ENCODE measurements at regions not wholly inside any gene's neighbourhood (a gene's known extent, or its start where the extent isn't known, plus 50 kb on each side); places are given as distances from the start of the nearest gene placed in this dataset.

DNA sequence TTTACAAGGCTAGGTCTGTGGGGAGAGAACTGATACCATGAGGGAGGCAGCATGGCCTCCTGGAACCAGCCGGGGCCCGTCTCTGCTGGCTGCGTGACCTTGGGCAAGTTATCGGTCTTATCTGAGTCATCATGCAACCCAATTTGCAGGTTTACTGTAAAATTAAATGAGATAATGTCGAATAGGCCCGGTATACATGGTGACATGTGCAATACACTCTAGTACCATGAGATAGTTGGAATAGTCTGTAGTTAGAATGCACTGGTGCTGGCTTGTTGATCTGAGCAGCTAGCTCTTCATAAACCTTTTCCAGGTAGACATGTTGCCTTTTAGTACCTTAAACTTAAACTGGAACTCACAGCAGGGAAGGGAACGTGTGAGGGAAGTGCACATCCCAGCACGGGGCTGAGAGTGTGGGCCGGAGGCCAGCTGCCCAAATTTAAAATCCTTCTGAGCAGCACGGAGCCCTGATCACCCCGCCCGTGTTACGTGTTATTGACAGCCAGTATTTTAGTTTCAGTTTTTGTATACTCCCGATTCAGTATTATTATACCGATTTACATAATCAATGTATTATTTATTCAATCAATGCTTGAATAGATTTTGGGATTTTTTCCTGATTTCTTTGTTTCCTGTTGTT, 72.4 kb upstream of the HS6ST1 start:
- peak overlapping the region; percentile 82 for H2AFZ ChIP-seq (ENCODE audit: control insufficient read depth, low read length)
- no peaks in the 10 kb centered on the region for H3K79me2 ChIP-seq (ENCODE audit: control insufficient read depth, insufficient read depth, low read length)
- FAIRE-seq: no peak
- no peak overlapping the region for H3K27ac ChIP-seq (ENCODE audit: control insufficient read depth, insufficient read depth, low read length)
- peak overlapping the region; percentile 78 for H3K4me2 ChIP-seq (ENCODE audit: control insufficient read depth, extremely low read depth, insufficient read depth, low read depth, low read length)
- no peak for TF ChIP-seq EZH2 (IDR thresholded peaks at IDR 0.05; ENCODE audit: low read length)
- TF ChIP-seq, protein P1, sequence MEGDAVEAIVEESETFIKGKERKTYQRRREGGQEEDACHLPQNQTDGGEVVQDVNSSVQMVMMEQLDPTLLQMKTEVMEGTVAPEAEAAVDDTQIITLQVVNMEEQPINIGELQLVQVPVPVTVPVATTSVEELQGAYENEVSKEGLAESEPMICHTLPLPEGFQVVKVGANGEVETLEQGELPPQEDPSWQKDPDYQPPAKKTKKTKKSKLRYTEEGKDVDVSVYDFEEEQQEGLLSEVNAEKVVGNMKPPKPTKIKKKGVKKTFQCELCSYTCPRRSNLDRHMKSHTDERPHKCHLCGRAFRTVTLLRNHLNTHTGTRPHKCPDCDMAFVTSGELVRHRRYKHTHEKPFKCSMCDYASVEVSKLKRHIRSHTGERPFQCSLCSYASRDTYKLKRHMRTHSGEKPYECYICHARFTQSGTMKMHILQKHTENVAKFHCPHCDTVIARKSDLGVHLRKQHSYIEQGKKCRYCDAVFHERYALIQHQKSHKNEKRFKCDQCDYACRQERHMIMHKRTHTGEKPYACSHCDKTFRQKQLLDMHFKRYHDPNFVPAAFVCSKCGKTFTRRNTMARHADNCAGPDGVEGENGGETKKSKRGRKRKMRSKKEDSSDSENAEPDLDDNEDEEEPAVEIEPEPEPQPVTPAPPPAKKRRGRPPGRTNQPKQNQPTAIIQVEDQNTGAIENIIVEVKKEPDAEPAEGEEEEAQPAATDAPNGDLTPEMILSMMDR (optimal IDR thresholded peaks at IDR 0.05 in 1 of 3, IDR thresholded peaks at IDR 0.05 in 1 of 3, conservative IDR thresholded peaks at IDR 0.05 in 1 of 3; ENCODE audit: extremely low read depth in 1 of 3, insufficient read depth in 2 of 3, low read length in 3 of 3): no peak
- H3K9me3 ChIP-seq (ENCODE audit: control insufficient read depth, low read depth, low read length): no peaks in the 10 kb centered on the region
- H3K4me1 ChIP-seq (ENCODE audit: control insufficient read depth, extremely low read depth, insufficient read depth, low read length): peaks cover 13% of the 10 kb centered on the region
- dilution Hi-C loops (cut with MboI; ENCODE audit: extremely low pct_ligation_motif_present, low sequenced_read_pairs): no loop called here
- peak overlapping the region in 2 of 3 experiments; percentile 6 to 52 for H3K4me3 ChIP-seq (ENCODE audit: control insufficient read depth in 2 of 3, extremely low read depth in 1 of 3, insufficient read depth in 2 of 3, low read depth in 1 of 3, low read length in 3 of 3)
- H3K9ac ChIP-seq (ENCODE audit: control insufficient read depth, extremely low read depth, insufficient read depth, low read length): peak overlapping the region; percentile 40
- no peak for DNase-seq (ENCODE audit: low read depth, low spot score)
- no peaks in the 10 kb centered on the region for H3K9me1 ChIP-seq (ENCODE audit: control insufficient read depth, extremely low read depth, insufficient read depth, low read length)
- H3K36me3 ChIP-seq (ENCODE audit: control insufficient read depth in 2 of 2, extremely low read depth in 1 of 2, insufficient read depth in 2 of 2, low read length in 2 of 2): no peaks in the 10 kb centered on the region
- no peaks in the 10 kb centered on the region for H3K27me3 ChIP-seq (ENCODE audit: control insufficient read depth, extremely low read depth, insufficient read depth, low read length)
- no peaks in the 10 kb centered on the region for H4K20me1 ChIP-seq (ENCODE audit: control insufficient read depth, extremely low read depth, insufficient read depth, low read length)

DNA sequence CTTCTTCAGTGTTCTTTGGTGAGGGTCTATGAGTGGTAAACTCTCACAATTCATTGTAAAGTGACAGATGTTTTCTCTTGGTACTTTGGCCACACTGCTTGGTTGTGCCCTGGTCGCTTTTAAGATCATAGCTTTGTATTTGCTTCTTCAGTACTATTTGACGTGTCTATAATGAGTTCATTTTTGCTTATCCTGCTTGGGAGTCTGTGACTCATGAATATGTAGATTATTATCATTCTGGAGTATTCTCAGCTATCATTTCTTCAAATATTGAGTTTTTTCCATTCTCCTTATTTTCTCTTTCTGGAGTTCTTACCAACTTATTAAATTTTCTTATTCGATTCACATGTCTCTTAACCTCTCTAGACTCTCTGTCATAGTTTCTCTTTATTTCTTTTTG, 73.0 kb upstream of the HS6ST1 start:
- Histone ChIP-seq H3K9ac (ENCODE audit: control insufficient read depth, extremely low read depth, insufficient read depth, low read length) (peak overlapping the region; percentile 40), H3K4me1 (ENCODE audit: control insufficient read depth, extremely low read depth, insufficient read depth, low read length) (peaks cover 18% of the 10 kb centered on the region), H3K27ac (ENCODE audit: control insufficient read depth, insufficient read depth, low read length) (no peak overlapping the region), H3K36me3 (ENCODE audit: control insufficient read depth in 2 of 2, extremely low read depth in 1 of 2, insufficient read depth in 2 of 2, low read length in 2 of 2) (no peaks in the 10 kb centered on the region), H3K9me1 (ENCODE audit: control insufficient read depth, extremely low read depth, insufficient read depth, low read length) (no peaks in the 10 kb centered on the region), H3K79me2 (ENCODE audit: control insufficient read depth, insufficient read depth, low read length) (no peaks in the 10 kb centered on the region), H3K4me3 (ENCODE audit: control insufficient read depth in 2 of 3, extremely low read depth in 1 of 3, insufficient read depth in 2 of 3, low read depth in 1 of 3, low read length in 3 of 3) (peak overlapping the region in 2 of 3 experiments; percentile 6 to 52), H4K20me1 (ENCODE audit: control insufficient read depth, extremely low read depth, insufficient read depth, low read length) (no peaks in the 10 kb centered on the region), H3K4me2 (ENCODE audit: control insufficient read depth, extremely low read depth, insufficient read depth, low read depth, low read length) (peak overlapping the region; percentile 78), H3K27me3 (ENCODE audit: control insufficient read depth, extremely low read depth, insufficient read depth, low read length) (no peaks in the 10 kb centered on the region), H2AFZ (ENCODE audit: control insufficient read depth, low read length) (peak overlapping the region; percentile 82), H3K9me3 (ENCODE audit: control insufficient read depth, low read depth, low read length) (no peaks in the 10 kb centered on the region)
- dilution Hi-C loops (cut with MboI; ENCODE audit: extremely low pct_ligation_motif_present, low sequenced_read_pairs): no loop called here
- FAIRE-seq (no peak), DNase-seq (ENCODE audit: low read depth, low spot score) (no peak)
- TF ChIP-seq, protein P1 (optimal IDR thresholded peaks at IDR 0.05 in 1 of 3, IDR thresholded peaks at IDR 0.05 in 1 of 3, conservative IDR thresholded peaks at IDR 0.05 in 1 of 3; ENCODE audit: extremely low read depth in 1 of 3, insufficient read depth in 2 of 3, low read length in 3 of 3): no peak
